Spleen (tissue), 7 donors: ENCODE measurements at regions not wholly inside any gene's neighbourhood (a gene's known extent, or its start where the extent isn't known, plus 50 kb on each side); places are given as distances from the start of the nearest gene placed in this dataset.

ENCODE experiments used
- CTCF ChIP-seq, 11 experiments: fragments of 200-600 bp in 7 of 11; fragments of 450-650 bp in 4 of 11; sonication (generic) in 4 of 11; IDR thresholded peaks in 8 of 11; conservative IDR thresholded peaks in 3 of 11; 1 replicate in 7 of 11; 2 replicates in 4 of 11; pipeline versions ENCODE4 v1.4.0 to v1.8.0; 2016 to 2021; ENCODE audit warnings: antibody characterized with exemption in 11 of 11, inconsistent platforms in 4 of 11, mild to moderate bottlenecking in 1 of 11
- POLR2A ChIP-seq, 3 donors: fragments of 450-650 bp; IDR thresholded peaks; one replicate each; pipeline ENCODE4 v1.5.1; 2017; ENCODE audit warnings: antibody characterized with exemption in 3 of 3, mild to moderate bottlenecking in 1 of 3
- donor health status: DM: no; HTN: no; CAD: no; lungs with moderate emphysema.
- donor health status: DM: no; HTN: no; CAD: no.
- donor health status: DM: no; HTN: no; CAD: no.

- TF ChIP-seq CTCF (IDR thresholded peaks at IDR 0.05 in 8 of 11, conservative IDR thresholded peaks at IDR 0.05 in 3 of 11) (no peak), POLR2A (IDR thresholded peaks at IDR 0.05) (no peak)
Observed at GRCh38 chr7:21281193-21281592, 146.7 kb upstream of the SP4 start.
